Fibroblast of lung (primary cell): ENCODE measurements at regions not wholly inside any gene's neighbourhood (a gene's known extent, or its start where the extent isn't known, plus 50 kb on each side); places are given as distances from the start of the nearest gene placed in this dataset.

Source experiments
- CTCF ChIP-seq, 2 donors: IDR thresholded peaks in 1 of 2; conservative IDR thresholded peaks in 1 of 2; 1 replicate in 1 of 2; 2 replicates in 1 of 2; pipeline ENCODE4 v1.5.1; 2011 to 2012; ENCODE audit warnings: low read length in 2 of 2, control low read depth in 1 of 2, inconsistent platforms in 1 of 2, low read depth in 1 of 2, mild to moderate bottlenecking in 1 of 2
- EZH2 ChIP-seq: IDR thresholded peaks from 2 replicates; pipeline ENCODE4 v1.5.1; 2012; ENCODE audit warnings: low read length, control low read depth, mild to moderate bottlenecking; ENCODE audit errors: missing control alignments

GRCh38 chr13:34037636-34038540 lies 219.9 kb downstream of the RFC3 start:
- TF ChIP-seq EZH2: no peak
- TF ChIP-seq CTCF (conservative IDR thresholded peaks at IDR 0.05 in 1 of 2, IDR thresholded peaks at IDR 0.05 in 1 of 2; ENCODE audit: low read depth in 1 of 2, low read length in 2 of 2): no peak
